Subcutaneous abdominal adipose tissue (tissue), 5 donors: ENCODE measurements at regions not wholly inside any gene's neighbourhood (a gene's known extent, or its start where the extent isn't known, plus 50 kb on each side); places are given as distances from the start of the nearest gene placed in this dataset.
A peak's percentile ranks its signal among the peaks of the same experiment; 100 is the strongest.
"Not testable (repeated sequence)": the region's sequence is repeated elsewhere in the genome, so short reads cannot be mapped to it uniquely, and the experiment has no call there.

Source experiments
- H3K27ac ChIP-seq: one replicate; pipeline ENCODE4 v1.7.0; 2013; ENCODE audit warnings: low read depth, mild to moderate bottlenecking, inconsistent platforms, low read length, moderate library complexity
- H3K27me3 ChIP-seq, 5 donors: one replicate each; pipeline ENCODE4 v1.7.0; 2013; ENCODE audit warnings: low read length in 5 of 5, inconsistent platforms in 1 of 5; ENCODE audit not compliant: control insufficient read depth in 5 of 5, insufficient read depth in 4 of 5
- H3K36me3 ChIP-seq, 5 donors: one replicate each; pipeline ENCODE4 v1.7.0; 2013; ENCODE audit warnings: low read length in 5 of 5; ENCODE audit not compliant: control insufficient read depth in 5 of 5, insufficient read depth in 5 of 5
- H3K4me1 ChIP-seq, 5 donors: one replicate each; pipeline ENCODE4 v1.7.0; 2013; ENCODE audit warnings: low read length in 5 of 5, mild to moderate bottlenecking in 3 of 5, moderate library complexity in 1 of 5; ENCODE audit not compliant: control insufficient read depth in 5 of 5, insufficient read depth in 5 of 5
- H3K4me3 ChIP-seq, 5 donors: one replicate each; pipeline ENCODE4 v1.7.0; 2013; ENCODE audit warnings: low read length in 5 of 5, low read depth in 1 of 5
- H3K9ac ChIP-seq, 5 donors: one replicate each; pipeline ENCODE4 v1.7.0; 2013; ENCODE audit warnings: low read length in 5 of 5, mild to moderate bottlenecking in 4 of 5, moderate library complexity in 3 of 5
- H3K9me3 ChIP-seq, 5 donors: one replicate each; pipeline ENCODE4 v1.7.0; 2013; ENCODE audit warnings: low read length in 5 of 5; ENCODE audit not compliant: control insufficient read depth in 5 of 5
- donor health status: healthy.
- donor health status: healthy.
- donor health status: healthy.
- donor health status: healthy.
- donor health status: healthy.

DNA sequence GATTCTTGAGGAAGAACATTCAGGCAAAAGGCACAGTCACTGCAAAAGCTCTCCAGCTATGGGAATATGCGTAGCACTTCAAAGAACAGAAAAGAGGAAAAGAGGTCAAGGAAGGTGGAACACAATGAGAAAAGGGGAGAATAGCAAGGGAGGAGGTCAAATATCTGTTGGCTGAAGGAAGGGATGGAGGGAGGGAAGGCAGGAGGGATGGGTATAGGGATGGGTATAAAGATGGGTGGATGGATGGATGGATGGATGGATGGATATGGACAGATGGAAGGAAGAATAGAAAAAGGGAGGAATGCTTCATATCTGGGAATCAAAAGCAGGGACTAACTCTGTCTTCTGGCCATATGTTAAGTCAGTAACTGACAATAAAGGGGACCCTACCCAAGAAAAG lies 164.2 kb upstream of the TOP1 start:
- Histone ChIP-seq H3K27ac (no peak overlapping the region), H3K9ac (no peak overlapping the region), H3K4me3 (no peak overlapping the region), H3K36me3 (no peaks in the 10 kb centered on the region), H3K27me3 (no peaks in the 10 kb centered on the region), H3K4me1 (peaks cover 9 to 49% (median 32%) of the 10 kb centered on the region in 5 donors), H3K9me3 (no peaks in the 10 kb centered on the region)

GRCh38 chr20:40865095-40865494 lies 163.5 kb upstream of the TOP1 start:
- Histone ChIP-seq H3K9me3 (no peaks in the 10 kb centered on the region), H3K9ac (no peak overlapping the region), H3K27me3 (no peaks in the 10 kb centered on the region), H3K36me3 (no peaks in the 10 kb centered on the region), H3K4me3 (no peak overlapping the region), H3K27ac (no peak overlapping the region), H3K4me1 (peaks cover 9 to 54% (median 37%) of the 10 kb centered on the region in 5 donors)

- Histone ChIP-seq H3K36me3 (no peaks in the 10 kb centered on the region), H3K4me3 (no peak overlapping the region), H3K27ac (no peak overlapping the region), H3K9me3 (no peaks in the 10 kb centered on the region), H3K27me3 (no peaks in the 10 kb centered on the region), H3K9ac (no peak overlapping the region), H3K4me1 (peaks cover 9 to 54% (median 37%) of the 10 kb centered on the region in 5 donors)
These were observed 162.6 kb upstream of the TOP1 start for GRCh38 chr20:40866056-40866455.

DNA sequence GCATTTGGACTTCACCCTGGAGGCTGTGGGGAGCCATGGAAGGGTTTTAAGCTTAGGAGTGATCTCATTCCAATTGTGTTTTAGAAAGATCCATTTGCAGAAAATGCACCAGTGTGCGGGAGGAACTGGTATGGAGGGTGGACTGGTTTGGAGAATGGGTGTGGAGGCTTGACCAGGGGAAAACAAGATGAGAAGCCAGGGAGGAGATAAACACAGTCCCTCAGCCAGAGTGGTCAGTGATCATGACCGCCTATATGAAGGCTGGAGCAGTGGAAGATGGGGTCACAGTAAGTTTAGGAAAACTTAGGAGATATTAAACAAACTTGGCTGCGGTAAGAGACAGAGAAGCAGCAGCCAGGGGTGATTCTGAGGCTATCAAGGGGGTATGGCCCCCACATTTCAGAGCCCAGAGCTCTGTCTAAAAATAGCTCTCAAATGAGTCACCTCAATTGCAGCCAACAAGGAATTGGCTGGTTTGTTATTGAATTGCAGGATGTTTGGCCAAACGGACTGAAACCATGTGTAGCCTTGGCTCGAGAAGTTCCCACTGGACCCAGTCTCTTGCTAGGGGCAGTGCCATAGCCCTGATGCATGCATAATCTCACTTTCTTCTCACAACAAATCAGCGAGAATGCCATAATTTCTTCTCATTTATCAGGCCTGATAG lies 159.9 kb upstream of the TOP1 start:
- no peak overlapping the region for H3K9ac ChIP-seq
- no peaks in the 10 kb centered on the region for H3K27me3 ChIP-seq
- peaks cover 0 to under 1% (median 0%) of the 10 kb centered on the region in 5 donors for H3K9me3 ChIP-seq
- peak overlapping the region; percentile 76 for H3K27ac ChIP-seq
- no peak overlapping the region for H3K4me3 ChIP-seq
- no peaks in the 10 kb centered on the region for H3K36me3 ChIP-seq
- peaks cover 9 to 52% (median 37%) of the 10 kb centered on the region in 5 donors for H3K4me1 ChIP-seq

GRCh38 chr20:40869218-40870147 lies 159.1 kb upstream of the TOP1 start:
- Histone ChIP-seq H3K9ac (no peak overlapping the region), H3K4me3 (no peak overlapping the region), H3K27ac (peak overlapping the region; percentile 76), H3K27me3 (no peaks in the 10 kb centered on the region), H3K9me3 (peaks cover 0 to 4% (median 0%) of the 10 kb centered on the region in 5 donors), H3K4me1 (peaks cover 9 to 47% (median 34%) of the 10 kb centered on the region in 5 donors), H3K36me3 (no peaks in the 10 kb centered on the region)

DNA sequence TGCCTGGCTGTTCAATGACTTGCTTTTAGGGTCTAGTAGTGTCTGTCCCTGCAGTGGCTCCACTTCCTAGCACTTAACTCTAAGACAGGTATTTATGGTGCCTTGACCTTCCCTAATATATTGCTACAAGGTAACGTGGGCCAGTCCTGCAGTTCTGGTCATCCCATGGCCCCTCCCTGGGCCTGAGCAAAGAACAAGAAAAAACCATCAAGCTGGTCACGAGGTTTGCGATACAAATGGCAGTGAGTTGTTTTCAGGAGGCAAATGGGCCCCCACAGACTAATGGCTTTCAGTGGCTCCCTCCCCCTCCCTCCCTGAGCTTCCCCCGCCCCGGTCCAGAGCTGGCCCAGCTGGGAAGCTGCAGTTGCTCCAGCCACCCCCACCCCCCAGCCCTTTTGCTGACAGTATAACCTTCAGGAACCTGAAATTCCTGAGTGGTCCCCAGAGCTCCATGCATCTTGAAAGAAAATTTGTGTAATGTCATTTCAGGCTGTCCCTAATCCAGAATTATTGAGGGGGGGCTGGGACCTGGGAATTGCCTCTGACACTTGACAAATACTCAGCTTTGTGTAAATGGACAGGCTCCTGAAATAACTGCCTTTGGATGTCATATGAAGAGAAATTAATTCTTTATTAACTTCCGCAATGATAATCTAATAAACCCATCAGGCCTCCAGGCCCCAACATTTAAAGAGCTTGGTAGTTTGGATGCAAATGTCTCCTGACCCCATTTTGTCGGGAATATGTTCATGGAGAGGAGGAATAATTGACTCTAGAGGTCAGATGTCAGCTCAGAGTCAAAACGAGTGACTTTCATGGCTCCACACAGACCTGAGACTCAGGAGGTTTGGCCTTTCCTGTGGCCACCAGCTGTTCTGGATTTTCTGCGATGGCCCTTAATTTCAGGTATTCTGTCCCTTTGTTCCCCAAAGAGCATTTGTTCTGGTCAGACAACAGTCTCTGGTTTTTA lies 153.2 kb upstream of the TOP1 start:
- peaks cover 0 to 5% (median 3%) of the 10 kb centered on the region in 5 donors for H3K4me1 ChIP-seq
- H3K36me3 ChIP-seq, result no peaks in the 10 kb centered on the region
- H3K27ac ChIP-seq, result no peak overlapping the region
- no peak overlapping the region for H3K9ac ChIP-seq
- H3K9me3 ChIP-seq, result peaks cover 0 to 8% (median 4%) of the 10 kb centered on the region in 5 donors
- no peaks in the 10 kb centered on the region for H3K27me3 ChIP-seq
- H3K4me3 ChIP-seq, result no peak overlapping the region

DNA sequence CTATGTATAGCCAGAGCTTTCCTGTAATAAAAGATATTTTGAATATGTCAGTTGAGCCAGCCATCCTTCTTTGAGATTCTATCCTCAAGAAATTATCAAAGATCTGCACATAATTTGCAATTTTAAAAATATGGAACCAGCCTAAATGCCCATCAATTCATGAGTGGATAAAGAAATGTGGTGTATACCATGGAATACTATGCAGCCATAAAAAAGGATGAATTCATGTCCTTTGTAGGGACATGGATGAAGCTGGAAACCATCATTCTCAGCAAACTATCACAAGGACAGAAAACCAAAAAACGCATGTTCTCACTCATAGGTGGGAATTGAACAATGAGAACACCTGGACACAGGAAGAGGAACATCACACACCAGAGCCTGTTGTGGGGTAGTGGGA lies 150.5 kb upstream of the TOP1 start:
- not testable (repeated sequence) for H3K4me1 ChIP-seq

DNA sequence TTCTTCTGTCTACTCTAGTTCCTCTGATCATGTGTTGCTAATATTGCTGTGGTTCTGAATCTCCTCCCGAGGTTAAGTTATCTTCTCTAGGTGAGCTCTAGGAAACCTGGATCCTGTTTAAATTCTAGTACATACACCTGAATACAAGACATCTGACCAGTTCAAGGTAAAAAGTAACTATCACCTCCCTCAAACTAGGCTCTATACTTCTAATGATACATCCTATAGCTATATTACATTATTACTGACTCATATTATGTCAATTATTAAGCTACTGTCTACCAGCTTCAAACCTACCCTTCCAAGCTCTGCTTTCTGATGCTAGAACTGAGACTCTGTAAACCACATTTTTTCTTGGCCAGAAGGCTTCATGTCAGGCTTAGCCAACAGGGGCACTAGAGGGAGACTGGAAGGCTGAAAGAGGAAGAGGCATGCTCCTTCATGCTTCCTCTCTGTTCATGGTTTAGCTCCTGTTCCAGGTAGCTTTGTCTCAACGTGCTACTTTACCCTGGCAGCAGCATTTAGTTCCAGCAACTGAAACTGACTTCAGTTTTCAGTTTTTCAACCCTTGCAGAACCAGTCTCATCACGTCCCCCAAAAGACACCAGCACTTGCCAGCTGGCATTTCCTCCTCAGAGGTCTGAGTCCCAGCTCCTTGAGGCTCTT lies 148.4 kb upstream of the TOP1 start:
- Histone ChIP-seq H3K4me3 (no peak overlapping the region), H3K27me3 (no peaks in the 10 kb centered on the region), H3K36me3 (no peaks in the 10 kb centered on the region), H3K27ac (no peak overlapping the region), H3K9ac (no peak overlapping the region), H3K4me1 (peaks cover 0 to 5% (median 3%) of the 10 kb centered on the region in 5 donors), H3K9me3 (peaks cover 0 to 10% (median 8%) of the 10 kb centered on the region in 5 donors)

More for the DNA sequence above, 150.5 kb upstream of the TOP1 start:
- H3K36me3 ChIP-seq, H3K27me3 ChIP-seq, H3K4me3 ChIP-seq, H3K27ac ChIP-seq, H3K9ac ChIP-seq: not testable (repeated sequence)
- peaks cover 0 to 14% (median 8%) of the 10 kb centered on the region in 5 donors for H3K9me3 ChIP-seq

GRCh38 chr20:40880729-40881109 lies 147.9 kb upstream of the TOP1 start:
- H3K9me3 ChIP-seq, result peaks cover 0 to 10% (median 8%) of the 10 kb centered on the region in 5 donors
- H3K27me3 ChIP-seq, result no peaks in the 10 kb centered on the region
- no peaks in the 10 kb centered on the region for H3K36me3 ChIP-seq
- H3K9ac ChIP-seq, result no peak overlapping the region
- peaks cover 0 to 5% (median 3%) of the 10 kb centered on the region in 5 donors for H3K4me1 ChIP-seq
- no peak overlapping the region for H3K4me3 ChIP-seq
- no peak overlapping the region for H3K27ac ChIP-seq
